CD4-positive, alpha-beta T cell treated with Interleukin-21 for 1 hour (primary cell): ENCODE measurements at regions not wholly inside any gene's neighbourhood (a gene's known extent, or its start where the extent isn't known, plus 50 kb on each side); places are given as distances from the start of the nearest gene placed in this dataset.
"Not testable (repeated sequence)": the region's sequence is repeated elsewhere in the genome, so short reads cannot be mapped to it uniquely, and the experiment has no call there.

Experiments
- DNase-seq: peaks from one replicate; pipeline ENCODE4 v3.0.0-alpha.2; 2020

DNA sequence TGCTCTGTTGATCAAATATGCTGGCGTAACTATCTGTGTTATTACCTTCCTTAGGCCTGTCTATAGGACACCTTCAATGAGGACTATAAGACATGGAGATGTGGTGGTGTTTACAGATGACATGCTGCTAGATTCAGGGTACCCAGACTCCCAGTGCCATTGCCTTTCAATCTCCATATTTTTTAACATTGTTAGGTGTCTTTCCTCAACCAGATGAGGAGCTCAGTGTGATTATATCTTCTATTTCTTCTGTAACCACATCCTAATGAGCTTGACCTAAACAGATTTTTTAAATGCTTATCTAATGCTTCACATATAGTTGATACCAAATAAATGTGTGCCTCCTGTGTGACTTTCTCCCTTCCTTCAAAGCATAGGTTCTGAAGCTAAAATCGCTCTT, 730.1 kb upstream of the NR2F2 start:
- DNase-seq: no peak

DNA sequence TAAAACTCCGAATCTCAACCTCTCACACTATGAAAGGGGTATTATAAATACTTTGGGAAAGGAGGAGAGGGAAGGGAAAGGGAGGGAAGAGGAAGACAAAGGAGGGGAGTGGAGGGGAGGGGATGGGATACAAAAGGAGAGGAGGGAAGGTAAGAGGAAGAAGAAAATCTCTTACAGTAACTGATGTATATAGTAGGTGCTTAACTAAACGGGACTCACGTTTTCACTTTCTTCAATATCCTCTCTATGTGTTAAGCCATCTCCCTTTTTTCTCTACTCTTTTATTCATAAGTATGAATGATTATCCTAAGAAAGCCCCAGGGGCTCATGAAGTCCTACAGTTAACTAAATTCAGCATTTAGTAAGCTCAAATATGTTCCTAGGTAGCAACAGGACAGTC, 729.6 kb upstream of the NR2F2 start:
- DNase-seq: no peak

DNA sequence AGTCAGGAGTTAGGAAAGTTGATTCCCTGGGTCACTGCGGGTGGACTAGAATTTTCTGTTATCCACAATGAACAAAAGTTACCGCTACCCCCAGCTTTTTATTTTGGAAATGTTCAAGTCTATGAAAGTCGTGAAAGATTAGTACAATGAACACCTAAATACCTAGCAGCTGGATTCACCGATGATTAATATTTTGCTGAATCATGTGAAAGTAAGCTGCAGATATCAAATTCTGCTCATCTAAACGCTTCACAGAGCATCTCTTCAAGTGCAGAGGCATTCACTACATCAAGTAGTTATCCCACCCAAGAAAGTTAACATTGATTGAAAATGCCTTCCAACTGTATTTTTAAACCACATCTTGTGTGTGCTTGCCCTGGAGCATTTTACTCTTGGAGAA, 729.0 kb upstream of the NR2F2 start:
- no peak for DNase-seq

DNA sequence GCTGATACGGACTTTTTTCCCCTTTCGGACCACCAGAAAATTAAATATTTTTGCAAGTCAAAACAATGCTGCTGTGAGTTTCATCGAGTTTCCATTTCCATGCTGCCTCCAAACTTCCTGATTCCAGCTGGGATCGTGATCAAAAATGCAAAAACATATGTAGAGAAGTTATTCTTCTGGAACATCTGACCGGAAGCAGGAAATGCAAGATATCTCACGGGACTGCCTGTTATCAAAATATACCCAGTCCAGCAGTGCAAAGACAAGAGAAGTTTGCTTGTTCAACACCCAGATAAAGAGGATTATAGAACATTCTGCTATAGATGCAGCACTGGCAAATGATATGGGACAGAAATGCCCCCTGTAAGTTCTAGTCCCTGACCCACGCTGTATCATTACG, 726.7 kb upstream of the NR2F2 start:
- DNase-seq: no peak

DNA sequence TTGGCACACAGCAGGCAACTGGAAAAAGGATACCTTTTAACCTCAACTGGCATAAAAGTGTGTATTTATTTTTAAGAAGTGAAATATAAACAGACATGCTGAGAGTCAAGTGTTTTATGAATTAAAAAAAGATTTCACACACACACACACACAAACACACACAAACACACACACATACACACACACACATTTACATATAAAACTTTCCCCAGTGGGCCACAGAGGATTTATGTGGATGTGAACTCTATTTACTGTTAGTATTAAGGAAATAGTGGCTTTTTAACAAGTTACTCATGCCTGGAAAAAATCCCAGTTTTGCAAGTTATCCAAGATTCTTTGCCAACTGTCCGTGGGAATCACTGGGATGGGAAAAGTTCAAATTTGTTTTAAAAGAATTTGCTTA, 725.9 kb upstream of the NR2F2 start:
- DNase-seq: no peak

DNA sequence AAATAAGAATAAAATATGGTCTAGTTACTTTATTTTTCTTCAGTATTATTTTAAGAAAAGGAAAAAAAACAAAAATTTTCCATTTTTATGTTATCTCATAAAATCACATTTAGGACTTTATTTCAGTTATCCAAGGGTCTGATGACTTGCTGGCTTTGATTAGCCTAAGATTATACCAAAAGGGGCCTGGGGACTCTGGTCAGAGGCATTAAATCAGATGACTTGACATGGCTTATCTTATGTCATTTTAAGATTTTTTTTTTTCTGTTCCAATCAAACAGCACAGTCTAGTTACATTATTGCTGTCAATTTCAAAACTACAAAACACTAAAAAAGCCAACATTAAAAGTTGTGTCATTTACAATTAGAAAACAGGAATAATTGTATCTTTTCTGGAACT, 725.4 kb upstream of the NR2F2 start:
- DNase-seq: no peak

DNA sequence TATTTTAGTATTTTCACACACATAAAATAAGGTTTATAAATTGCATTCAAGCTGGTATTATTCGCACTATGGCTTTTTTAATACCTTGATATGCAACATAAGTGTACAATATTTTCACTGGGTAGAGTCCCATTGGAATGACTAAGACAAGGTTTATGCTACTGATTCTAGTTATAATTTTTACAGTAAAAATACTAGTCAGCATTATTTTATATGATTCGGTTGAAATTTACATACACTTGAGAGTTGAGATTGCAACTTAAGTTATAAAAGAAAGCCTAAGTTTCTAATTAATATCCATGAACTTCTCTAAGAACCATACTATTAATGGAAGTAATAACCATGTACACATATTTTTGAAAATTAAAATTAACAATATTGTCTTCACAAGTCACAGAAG, 723.9 kb upstream of the NR2F2 start:
- DNase-seq: no peak

DNA sequence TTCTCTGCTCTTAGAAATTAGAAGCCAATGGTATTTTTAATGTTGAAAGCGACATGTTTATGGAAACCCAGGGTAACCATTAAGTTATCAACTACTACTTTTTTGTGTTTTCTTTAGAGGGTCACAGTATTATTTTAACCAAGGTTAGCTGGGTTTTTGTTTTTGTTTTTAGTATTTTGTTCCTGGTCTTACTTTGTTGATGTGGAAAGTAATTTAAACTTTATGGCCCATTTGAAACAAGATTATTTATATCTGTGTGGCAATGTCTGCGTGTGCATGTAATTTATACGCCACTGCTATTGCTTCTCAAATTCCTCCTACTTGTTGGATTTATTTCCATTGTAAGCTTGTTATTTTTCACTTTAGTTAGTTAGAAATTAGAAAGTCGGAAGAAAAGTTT, 722.1 kb upstream of the NR2F2 start:
- no peak for DNase-seq

DNA sequence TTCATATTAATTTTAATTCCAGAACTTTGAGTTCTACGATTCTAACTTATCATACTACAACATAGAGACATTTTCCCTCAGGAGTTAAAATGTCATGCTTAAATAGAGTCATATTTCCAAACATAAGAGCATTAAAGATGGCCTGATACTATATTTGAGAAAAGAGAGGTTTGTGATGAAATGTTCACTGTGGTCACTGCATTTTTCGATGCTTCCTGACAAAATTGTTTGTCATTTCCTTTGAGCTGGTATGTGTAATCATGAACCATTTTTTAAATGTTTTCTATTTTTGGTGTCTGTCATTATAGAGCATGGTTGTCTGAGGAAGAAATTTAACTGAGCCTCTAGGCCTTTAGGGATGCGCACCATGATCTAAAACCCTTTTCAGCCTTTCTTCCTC, 721.4 kb upstream of the NR2F2 start:
- no peak for DNase-seq

DNA sequence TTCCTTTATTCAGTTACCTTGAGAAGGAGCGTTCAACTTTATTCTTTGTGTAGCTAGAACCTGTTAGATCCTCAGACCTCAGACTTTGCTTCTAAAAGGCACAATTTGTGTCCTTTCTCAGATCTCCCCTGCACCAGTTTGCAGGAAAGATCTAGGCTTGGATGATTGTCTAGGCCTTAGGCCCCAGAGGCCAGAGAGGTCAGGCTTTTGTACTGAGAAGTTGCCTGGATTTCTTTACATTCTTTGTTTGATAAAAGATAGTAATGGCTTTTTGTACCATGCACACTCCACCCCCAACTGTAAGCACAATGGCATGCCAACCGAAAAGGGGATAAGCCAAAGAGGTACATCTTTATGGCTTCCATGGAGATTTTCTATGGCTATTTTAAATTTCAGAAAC, 719.6 kb upstream of the NR2F2 start:
- no peak for DNase-seq

DNA sequence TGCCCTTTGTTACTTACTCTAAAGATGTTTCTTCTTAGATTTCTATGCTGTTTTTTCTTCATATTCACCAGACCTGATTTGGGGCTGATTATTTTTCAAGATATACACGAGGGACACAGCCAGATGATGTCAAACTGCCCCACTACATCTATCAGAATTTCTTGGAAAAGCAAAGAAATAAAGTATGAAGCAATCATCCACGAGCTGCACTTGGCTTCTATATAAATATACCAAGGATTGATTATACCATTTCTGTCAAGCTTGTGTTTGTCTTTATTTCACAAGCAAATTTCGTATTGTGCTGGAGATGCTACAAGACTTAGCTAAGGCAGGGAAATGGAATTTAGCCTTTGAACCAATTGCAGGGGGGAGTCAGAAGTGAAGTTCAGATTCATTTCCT, 715.1 kb upstream of the NR2F2 start:
- DNase-seq: no peak

DNA sequence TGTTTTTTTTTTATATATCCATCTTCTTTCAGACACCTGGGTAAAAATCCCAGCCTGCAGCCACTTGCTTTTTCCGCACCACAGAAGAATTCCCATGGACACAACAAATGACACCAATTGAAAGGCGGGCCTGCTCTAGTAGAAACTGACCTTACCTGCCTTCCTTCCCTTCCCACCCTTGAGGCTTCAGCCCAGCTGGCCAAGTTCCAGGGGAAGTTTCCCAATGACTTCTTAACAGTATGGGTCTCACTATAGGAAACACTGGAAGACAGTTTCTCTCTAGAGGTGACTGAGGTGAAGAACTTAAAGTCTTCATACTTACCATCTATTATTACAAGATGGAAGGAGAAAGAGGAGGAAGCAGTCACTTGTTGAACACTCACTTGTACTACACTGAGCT, 714.2 kb upstream of the NR2F2 start:
- DNase-seq: no peak

DNA sequence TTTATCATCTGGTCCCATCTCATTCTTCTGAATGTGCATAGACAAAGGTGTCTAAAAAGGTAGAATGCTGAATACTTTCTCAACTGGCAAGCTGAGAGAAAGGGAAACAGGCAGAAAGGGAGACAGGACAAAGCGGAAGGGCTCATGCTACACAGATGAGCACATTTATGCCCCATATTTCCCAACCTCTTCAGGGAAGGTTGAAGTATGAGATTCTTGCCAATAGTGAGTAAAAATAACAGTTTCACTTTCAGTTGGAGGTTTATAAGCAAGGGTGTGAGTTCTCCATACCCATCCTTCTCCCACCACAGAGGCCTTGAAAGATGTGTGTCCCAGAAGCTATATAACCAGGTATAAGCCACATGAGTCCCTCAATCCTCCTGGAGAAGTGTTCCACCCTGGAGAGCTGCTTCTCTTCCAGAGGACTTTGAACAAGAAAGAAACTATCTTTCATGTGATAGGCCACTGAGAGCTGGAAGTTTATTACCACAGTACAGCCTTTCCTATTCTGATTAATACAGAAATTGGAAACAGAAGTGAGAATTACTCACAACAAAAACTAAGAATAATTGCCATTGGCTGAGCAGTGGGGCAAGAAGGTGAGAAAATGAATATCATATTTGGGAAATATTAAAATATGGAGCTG, 709.4 kb upstream of the NR2F2 start:
- DNase-seq: no peak

DNA sequence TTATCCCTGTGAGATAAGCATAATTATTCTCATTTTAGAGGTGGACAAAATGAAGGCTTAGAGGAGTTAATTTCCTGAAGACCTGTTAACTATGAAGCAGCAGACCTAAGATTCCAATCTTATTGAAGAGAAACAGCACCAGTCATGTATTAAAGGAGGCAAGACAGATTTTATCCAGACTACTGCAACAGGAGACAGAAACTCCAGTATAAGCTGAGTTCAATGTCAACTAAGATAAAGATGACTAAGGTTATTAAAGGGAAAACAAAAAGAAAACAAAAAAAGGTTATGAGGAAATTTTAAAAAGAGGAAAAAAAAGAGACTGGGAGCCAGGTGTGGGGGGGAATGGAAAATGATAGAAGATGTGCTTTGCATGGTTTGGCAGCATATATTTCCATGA, 707.7 kb upstream of the NR2F2 start:
- no peak for DNase-seq

DNA sequence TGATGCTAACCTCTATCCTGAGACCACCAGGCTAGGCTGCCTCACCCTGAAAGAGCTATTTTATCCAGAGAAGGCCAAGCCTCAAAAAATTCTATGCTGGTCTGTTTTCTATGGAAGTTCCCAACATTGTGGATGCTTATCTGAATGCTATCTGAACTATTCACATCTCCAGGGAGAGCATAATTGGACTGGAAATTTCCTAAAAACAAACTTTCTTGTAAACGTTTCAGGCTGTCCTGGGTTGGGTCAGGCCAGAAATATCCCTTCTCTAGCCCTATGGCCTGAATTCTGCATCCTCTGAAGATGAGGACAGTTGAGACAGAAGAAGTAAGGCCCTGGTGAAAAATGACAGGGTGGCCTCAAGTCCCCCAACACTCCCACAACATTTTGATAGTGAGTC, 706.4 kb upstream of the NR2F2 start:
- no peak for DNase-seq

DNA sequence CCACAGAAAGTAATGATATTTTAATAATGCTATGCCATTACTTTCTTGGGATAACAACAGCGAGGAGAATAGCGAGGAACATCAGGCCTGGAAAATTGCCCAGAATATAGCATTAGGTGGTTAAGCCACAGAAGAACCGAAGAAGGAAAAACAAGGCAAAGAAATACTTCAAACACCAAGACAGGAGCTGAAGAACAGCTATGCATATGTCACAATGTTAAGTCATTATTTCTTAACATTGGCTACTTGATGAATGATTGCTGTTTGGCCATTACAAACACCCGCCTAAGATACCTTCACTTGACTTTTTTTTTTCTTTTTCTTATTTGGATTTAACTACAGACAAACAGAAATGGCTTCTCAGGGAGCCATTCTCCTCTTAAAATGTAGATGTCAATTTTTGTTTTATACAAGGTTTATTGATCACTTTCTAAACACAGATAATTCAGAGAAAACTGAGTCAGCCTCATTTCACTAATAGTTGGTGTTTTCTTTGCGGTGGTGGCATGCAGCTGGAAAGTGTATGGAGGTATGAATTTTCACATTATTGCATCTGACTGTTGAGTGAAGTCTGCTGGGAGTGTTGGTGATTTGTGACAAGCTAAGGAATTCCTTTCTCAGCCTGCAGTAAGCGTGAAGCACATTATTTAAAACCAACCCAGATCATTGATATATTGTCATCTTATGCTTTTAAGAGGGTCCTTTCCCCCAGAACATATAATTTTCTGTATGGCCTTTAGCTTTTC, 705.7 kb upstream of the NR2F2 start:
- DNase-seq: no peak

DNA sequence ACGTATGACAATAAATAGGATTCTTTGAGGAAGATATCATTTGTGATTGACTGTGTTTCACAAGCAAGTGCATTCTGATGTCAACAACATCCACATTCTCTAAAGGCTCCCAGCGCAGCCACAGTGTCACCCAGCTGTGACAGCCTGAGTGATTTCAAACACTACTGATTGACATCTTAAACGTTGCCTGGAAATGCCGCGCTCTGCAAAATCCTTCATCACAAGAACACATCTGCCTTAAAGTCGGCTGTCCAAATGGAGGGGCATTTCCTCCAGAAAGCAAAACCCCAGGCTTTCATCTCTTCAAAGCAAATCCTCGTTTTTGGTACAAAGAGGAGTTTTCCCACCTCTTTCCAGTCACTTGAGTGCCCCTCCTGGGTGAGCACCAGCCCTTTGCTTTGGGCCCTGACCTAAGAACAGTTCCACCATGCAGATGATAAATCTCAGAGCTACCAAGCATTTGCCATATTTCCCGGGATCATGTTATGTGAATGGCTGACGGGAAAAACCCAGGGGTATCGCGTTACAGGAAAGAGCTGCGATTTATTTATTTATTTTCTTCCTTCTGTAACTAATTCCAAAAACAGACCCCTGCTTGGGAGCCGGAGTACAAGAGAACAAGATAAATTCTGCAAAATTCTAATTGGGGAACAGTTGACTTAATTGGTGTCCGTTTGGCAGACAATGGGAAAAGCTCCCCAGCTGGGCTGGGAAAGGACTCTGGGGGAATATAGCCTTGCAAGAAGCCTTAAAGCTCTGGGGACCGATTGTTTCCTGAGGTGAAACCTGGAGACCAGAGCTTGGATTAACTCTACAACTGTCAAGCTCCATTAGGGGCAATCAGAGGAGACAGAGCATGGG, 703.8 kb upstream of the NR2F2 start:
- no peak for DNase-seq

DNA sequence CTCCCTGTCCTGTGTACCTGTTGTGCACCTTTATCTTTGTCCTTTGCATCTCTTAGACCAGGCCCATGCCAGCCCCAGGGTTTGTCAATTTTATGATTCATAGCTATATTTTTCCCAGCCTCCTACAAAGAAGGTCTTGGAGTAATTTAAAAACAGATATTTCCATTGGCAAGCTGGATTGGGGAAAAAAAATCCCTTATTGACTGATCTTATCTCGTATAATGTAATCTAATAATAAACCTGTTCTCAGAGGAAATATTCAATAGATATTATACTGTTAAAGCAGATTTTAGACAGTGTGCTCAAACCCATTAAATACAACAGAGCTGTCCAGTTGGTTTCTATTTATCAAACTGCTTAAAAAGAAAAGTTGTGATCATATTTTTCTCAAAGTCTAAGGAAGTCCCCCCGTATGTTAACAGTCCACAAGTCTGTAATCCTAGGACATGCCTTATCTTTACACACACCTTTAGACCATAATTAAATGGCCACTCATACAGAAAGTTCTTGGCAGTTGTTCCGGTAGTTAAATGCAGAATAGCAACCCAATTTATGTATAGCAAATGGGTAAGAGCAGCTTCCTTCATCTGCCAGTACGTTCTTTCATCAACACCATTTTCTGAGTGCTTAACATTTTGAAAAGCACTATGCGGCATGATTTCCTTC, 700.9 kb upstream of the NR2F2 start:
- DNase-seq: no peak

DNA sequence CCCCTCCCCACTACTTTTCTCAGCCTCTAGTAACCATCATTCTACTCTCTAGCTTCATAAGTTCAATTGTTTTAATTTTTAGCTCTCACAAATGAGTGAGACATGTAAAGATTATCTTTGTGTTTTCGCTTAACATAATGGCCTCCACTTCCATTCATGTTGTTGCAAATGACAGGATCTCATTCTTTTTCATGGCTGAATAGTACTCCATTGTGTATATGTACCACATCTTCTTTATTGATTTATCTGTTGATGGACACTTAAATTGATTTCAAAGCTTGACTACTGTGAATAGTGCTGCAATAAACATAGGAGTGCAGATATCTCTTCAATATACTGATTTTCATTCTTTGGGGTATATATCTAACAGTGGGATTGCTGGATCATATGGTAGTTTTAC, 699.8 kb upstream of the NR2F2 start:
- no peak for DNase-seq

DNA sequence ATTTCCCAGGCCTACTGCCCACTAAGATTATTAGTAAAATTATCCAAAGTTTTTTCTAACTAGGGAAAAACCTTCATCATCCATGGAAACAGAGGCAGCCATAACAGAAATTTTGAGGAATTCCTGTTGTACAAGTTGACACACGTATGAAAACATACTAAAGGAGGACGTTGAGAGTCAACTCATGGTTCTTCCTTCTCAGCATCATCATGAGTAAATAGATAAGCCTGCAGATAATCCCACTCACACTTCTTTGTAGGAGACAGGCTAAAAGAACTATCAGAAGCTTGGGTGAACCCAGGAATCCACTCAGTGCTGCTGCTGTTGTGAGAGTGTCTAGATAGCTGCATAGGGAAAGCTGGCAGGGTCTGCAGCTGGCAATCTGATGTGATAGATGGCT, 694.8 kb upstream of the NR2F2 start:
- no peak for DNase-seq

DNA sequence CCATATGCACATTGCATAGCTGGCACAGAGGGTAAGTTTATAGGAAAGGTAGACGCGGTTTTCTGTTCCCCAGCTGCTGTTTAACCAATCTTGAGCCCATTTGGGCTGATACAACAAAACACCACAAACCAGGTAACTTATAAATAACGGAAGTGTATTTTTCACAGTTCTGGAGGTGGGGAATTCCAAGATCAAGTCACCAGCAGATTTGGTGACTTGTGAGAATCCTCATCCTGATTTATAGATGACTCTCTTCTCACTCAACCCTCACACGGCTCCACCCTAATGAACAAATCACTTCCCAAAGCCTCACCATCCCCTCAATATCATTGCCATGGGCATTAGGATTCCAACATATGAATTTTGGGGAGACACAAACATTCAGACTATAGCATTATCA, 694.4 kb upstream of the NR2F2 start:
- no peak for DNase-seq

DNA sequence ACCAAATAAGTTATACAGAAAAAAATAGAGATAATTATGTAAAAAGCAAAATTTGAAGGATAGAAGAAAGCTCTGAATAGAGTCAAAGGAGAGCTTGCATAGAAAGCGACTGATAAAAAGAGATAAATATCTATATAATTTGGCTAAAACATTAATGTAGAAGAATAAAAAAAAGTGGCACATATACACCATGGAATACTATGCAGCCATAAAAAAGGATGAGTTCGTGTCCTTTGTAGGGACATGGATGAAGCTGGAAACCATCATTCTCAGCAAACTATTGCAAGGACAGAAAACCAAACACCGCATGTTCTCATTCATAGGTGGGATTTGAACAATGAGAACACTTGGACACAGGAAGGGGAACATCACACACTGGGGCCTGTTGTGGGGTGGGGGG, 693.3 kb upstream of the NR2F2 start:
- DNase-seq: not testable (repeated sequence)

DNA sequence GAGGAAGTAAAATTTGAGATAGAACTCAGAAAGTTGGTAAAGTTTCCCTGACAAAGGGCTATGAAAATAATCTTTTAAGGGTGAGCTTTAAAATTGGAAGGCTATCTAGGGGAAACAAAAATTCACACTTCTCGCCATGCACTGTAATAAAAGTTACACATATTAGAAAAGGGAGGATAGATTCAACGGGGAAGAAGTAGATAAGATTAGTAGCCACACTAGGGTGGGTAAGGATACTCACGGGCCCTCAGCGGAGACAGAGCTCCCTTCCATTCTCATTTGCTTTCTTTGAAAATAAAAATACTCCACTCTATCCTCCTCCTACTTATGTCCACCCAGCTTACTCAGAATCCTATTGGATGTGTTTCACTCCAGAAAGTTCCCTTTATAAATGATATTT, 691.3 kb upstream of the NR2F2 start:
- DNase-seq: no peak
